ENCODE measurements at regions not wholly inside any gene's neighbourhood (a gene's known extent, or its start where the extent isn't known, plus 50 kb on each side); places are given as distances from the start of the nearest gene placed in this dataset.

DNA sequence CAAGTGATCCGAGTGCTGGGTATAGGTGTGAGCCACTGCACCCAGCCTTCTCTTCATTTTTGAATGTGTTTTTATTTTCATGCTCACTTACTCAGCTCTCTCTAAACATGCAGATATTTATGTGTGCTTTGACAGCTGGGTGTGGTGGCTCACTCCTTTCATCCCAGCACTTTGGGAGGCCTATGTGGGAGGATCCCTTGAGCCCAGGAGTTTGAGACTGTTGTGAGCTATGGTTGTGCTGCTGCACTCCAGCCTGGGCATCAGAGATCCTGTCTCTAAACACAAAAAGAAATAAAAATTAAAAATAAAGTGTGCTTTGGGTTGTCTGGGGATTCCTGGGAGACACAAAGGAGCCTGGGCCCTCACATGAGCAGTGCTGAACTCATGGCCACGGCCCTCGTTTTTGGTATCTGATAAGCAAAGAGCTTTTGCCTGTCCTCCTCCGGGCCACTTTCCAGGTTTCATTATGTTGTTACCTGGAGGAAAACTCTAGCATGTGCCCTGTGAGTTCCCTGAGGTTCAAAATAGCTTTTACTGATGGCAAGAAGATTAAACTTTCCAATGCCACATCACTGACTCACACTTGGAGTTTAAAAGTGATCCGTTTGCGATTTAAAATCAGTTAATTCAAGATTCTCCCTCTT lies 78.5 kb downstream of the CD164 start (continued):
- no peak for TF ChIP-seq SUZ12 (IDR thresholded peaks at IDR 0.05; ENCODE audit: low read length)
- no peak for TF ChIP-seq TEAD4 (IDR thresholded peaks at IDR 0.05; ENCODE audit: low read depth, low read length)
